Activated CD8-positive, alpha-beta memory T cell treated with anti-CD3 and anti-CD28 coated beads, Interleukin-2, amount 50 U/mL, for 48 hours (primary cell): ENCODE measurements at regions not wholly inside any gene's neighbourhood (a gene's known extent, or its start where the extent isn't known, plus 50 kb on each side); places are given as distances from the start of the nearest gene placed in this dataset.
"Not testable (repeated sequence)": the region's sequence is repeated elsewhere in the genome, so short reads cannot be mapped to it uniquely, and the experiment has no call there.

Experiments used
- DNase-seq: peaks from one replicate; pipeline ENCODE4 v3.0.0-alpha.2; 2020

DNA sequence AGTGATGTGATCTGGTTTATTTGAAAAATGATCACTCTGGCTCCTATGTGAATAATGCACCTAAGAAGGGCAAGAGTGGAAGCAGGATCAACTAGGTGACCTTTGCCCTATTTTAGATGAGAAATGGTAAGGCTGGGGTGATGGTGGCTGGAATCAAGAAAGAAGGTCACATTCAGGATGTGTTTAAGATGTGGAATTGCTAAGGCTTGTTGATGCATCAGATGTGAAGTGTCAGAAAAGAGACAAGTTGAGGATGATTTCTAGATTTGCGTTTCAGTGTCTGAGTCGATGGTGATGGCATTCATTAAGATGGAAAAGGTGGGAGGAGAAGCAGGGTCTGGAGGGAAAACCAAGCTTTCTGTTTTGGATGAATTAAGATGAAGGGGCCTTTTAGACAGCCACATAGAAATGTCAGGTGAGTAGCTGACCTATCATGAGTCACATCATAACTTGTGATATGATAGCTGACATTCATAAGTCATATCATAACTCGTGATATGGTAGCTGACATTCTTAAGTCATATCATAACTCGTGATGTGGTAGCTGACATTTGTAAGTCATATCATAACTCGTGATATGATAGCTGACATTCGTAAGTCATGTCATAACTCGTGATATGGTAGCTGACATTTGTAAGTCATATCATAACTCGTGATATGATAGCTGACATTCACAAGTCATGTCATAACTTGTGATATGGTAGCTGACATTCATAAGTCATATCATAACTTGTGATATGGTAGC is 101.2 kb upstream of the SEC11C start:
- DNase-seq, result no peak

- DNase-seq, result not testable (repeated sequence)
These were observed 100.7 kb upstream of the SEC11C start for GRCh38 chr18:59039040-59039320.

DNA sequence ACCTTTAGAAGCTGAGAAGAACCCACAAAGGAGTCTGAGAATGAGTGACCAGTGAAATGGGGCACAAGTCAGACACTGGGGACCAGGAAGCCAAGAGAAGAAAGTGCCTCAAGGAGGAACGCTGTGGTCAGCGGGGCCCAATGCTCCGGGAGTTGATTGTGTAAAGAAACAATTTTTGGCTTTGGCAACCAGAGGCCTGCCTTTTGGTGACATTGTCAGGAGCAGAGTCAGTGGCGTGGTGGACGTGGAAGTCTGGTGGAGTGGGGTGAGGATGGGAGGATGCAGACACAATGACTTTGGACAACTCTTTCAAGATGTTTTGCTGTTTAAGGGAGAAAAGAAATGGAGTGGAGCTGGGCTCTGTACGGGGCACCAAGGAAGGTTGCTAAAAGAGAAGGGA is 100.2 kb upstream of the SEC11C start:
- DNase-seq, result no peak

- no peak for DNase-seq
These were observed 98.9 kb upstream of the SEC11C start for GRCh38 chr18:59040770-59041148.

GRCh38 chr18:59041296-59041695 is 98.4 kb upstream of the SEC11C start:
- no peak for DNase-seq

GRCh38 chr18:59041819-59042815 is 97.6 kb upstream of the SEC11C start:
- DNase-seq, result no peak

- no peak for DNase-seq
These were observed 94.8 kb upstream of the SEC11C start for GRCh38 chr18:59044855-59045254.

- DNase-seq, result no peak
These were observed 92.2 kb upstream of the SEC11C start for GRCh38 chr18:59047321-59048047.

- DNase-seq, result no peak
These were observed 91.7 kb upstream of the SEC11C start for GRCh38 chr18:59048048-59048363.

- DNase-seq, result no peak
These were observed 91.3 kb upstream of the SEC11C start for GRCh38 chr18:59048378-59048777.

- no peak for DNase-seq
These were observed 89.7 kb upstream of the SEC11C start for GRCh38 chr18:59049721-59050660.

DNA sequence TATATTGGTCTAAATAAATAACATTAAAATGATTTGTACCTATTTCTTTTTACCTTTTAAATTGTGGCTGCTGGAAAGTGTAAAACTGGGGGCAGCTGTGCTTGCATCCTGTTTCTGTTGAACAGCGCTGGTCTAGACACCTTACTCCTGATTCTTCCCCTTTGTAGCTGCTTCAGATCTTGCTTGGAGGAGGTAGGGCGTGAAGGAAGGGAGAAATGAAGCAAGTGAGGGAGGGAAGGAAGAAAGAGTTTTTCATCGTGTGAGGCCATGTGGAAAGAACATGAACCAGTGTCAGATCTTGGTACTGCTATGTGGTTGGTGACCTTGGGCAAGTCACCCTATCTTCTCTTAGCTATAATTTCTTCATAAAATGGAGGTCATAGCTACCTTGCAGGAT is 89.0 kb upstream of the SEC11C start:
- DNase-seq, result no peak

DNA sequence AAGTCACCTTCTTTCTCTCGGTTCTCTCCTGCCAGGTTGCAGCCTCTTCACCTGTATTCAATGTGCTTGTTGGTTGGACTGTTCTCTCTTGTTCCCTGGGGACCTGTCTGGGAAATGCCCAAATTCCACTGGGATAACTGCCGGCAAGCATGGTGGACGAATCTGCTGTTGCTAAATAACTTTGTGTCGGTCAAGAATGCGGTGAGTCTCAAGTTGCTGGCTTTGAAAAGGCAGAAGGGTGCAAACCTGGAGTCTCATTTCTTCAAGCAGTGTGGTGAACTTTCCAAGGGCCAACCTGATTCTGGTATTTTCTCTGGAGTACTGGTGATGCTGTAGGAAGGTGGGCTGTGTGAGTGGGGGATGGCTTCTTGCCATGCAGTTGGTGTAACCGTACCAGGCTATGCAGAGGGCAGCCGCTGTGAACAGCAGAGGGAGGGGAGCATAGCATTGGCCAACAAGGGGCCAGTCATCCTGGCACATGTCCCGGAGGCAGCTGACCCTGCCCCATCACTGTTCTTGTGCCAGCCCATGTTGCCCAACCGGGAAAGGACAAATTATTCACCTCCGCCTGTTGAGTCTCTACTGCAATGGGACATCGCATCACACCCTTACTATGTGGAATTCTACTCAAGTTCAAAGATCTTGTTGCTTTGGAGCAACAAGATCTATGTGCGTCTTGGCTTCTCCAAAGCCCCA is 88.1 kb upstream of the SEC11C start:
- DNase-seq, result no peak

DNA sequence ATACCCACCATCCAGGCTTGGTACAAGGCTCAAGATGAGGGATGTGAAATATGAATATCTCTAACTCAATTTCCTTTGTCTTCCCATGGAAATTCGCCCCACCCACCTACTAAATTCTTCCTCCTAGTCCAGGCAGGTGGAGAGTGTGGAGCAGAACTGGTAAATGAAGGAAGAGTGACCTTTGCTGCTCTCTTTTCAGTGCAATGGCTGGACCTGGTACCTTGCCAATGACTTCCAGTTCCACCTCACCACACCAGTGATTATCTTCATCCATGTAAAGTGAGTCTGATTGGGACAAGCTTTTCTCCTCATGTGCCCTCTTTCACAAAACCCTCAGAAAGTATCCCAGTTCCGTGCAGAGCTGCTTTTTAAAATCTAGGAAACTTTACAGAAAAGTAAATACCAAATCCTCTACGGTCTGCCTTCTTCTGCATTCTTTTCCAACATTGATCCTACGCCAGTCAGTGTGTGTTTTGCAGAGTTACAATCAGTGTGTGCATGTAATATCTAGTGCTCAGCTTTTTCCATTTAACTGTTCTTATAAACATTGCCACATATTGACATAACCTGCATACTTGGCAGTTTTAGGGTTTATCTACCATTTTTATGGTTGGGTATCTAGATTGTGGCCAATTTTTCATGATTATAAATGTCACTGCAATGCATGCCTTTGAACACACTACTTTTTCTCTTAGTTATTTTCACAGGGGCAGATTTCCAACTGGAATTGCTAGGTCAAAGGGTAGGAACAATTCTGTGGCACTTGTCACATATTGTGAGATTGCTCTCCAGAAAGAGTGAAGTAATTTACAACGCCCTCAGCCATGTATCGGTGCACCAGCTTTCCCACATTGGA is 86.5 kb upstream of the SEC11C start:
- no peak for DNase-seq

- no peak for DNase-seq
These were observed 85.0 kb upstream of the SEC11C start for GRCh38 chr18:59054496-59055287.

- DNase-seq, result no peak
These were observed 84.2 kb upstream of the SEC11C start for GRCh38 chr18:59055345-59056032.

- no peak for DNase-seq
These were observed 82.8 kb upstream of the SEC11C start for GRCh38 chr18:59056706-59057492.

DNA sequence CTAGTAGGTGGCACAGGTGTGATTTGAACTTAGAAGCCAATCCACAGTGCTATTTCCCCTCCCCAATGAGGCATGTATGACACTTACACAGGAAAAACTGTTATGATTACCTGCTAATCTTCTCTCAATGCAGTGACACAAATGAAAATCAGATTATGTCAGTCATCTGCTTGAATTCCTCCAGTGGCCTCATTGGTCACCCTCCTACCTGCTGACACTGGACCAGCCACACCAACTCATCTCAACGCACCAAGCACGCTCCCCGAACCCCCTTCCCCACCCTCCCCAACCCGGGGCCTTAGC is 82.2 kb upstream of the SEC11C start:
- no peak for DNase-seq

- no peak for DNase-seq
These were observed 81.7 kb upstream of the SEC11C start for GRCh38 chr18:59057969-59058368.
